Brain microvascular endothelial cell (primary cell): ENCODE measurements at regions not wholly inside any gene's neighbourhood (a gene's known extent, or its start where the extent isn't known, plus 50 kb on each side); places are given as distances from the start of the nearest gene placed in this dataset.

Experiments used
- DNase-seq: peaks from one replicate; pipeline ENCODE4 v3.0.0-alpha.2; 2020
- H3K27ac ChIP-seq: fragments of 250-450 bp; sonication (Bioruptor Pico); 2 replicates; pipeline ENCODE4 v1.5.1; 2020; ENCODE audit warnings: mild to moderate bottlenecking, moderate library complexity
- H3K27me3 ChIP-seq: fragments of 250-450 bp; sonication (Bioruptor Pico); replicated peaks from 2 replicates; pipeline ENCODE4 v1.5.1; 2020; ENCODE audit warnings: mild to moderate bottlenecking
- H3K36me3 ChIP-seq: fragments of 250-450 bp; sonication (Bioruptor Pico); replicated peaks from 2 replicates; pipeline ENCODE4 v1.5.1; 2020; ENCODE audit warnings: mild to moderate bottlenecking
- H3K4me3 ChIP-seq: 2 replicates; pipeline ENCODE4 v1.5.1; 2011; ENCODE audit warnings: low read depth, mild to moderate bottlenecking, control low read depth, low read length, moderate library complexity
- CTCF ChIP-seq: IDR thresholded peaks from 2 replicates; pipeline ENCODE4 v1.5.1; 2011; ENCODE audit warnings: low read depth, mild to moderate bottlenecking, moderate library complexity, low read length, control low read depth, inconsistent platforms; ENCODE audit errors: missing control alignments
- in situ Hi-C: cut with HindIII; loops from 2 replicates; pipeline ENCODE4 v1.10.0; 2017; ENCODE audit warnings: low sequenced_read_pairs, low pct_ligation_motif_present

DNA sequence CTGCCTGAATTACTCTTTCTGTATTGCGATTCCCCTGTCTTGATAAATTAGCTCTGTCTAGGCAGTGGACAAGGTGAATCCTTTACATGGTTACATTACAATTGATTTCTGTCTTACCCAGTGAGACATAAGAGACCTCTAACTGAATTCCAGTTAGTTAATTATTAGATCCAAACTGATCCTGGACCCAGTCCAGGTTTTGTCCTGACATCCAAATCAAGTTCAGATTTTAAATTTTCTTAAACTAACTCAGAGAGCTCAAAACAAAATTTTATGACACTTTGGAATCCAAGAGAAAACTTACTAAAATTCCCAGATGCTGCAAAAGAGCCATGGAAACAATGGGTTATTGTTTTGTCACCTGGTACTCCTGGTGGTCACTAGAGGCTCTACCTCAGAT is 2166.6 kb downstream of the TP53TG3F start:
- TF ChIP-seq CTCF = no peak
- DNase-seq = no peak
- Histone ChIP-seq H3K27me3 (no peaks in the 10 kb centered on the region), H3K4me3 (no peak overlapping the region), H3K36me3 (no peaks in the 10 kb centered on the region), H3K27ac (no peak overlapping the region)
- in situ Hi-C loops = no loop called here

GRCh38 chr16:35628976-35629375 is 2169.6 kb downstream of the TP53TG3F start:
- TF ChIP-seq CTCF = no peak
- no peak overlapping the region for H3K4me3 ChIP-seq
- no peak overlapping the region for H3K27ac ChIP-seq
- no peak for DNase-seq
- in situ Hi-C loops = no loop called here
- no peaks in the 10 kb centered on the region for H3K27me3 ChIP-seq
- no peaks in the 10 kb centered on the region for H3K36me3 ChIP-seq

- in situ Hi-C loops = no loop called here
These were observed 2172.0 kb downstream of the TP53TG3F start for GRCh38 chr16:35631261-35631945.

DNA sequence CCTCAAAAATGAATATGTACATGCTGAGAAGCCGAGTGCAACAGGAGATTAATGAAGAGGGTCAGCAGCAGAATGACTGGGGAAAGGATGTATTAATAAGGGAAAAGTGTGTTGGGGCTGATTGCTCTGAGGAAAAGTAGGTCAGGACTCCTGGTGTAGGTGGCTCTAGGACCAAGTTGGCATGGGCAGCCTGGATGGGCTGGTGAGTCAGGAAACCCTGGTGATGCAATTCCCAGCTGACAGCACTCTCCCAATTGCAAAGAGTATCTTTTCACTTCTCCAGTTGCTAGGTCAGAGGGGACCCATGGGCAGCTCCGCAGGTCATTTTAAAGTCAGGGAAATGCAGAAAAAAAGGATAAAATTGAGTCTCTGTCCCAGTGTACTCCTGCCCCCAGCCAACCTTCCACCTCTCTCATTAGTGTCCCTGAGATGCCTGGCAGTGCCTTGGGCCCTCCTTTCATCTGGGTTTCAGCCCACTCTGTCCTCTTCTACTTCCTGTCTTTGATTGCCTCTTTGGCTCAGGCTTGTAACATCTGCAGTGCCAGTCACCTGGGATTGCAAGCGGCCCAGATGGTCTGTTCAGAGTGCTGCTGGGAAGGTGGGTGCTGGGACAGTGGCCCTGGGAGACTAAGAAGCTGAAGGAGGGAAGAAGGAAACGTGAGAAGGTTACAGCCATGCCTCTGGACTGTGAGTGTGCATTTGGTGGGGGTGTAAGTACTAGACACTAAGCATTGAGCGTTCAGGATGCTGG is 2177.2 kb downstream of the TP53TG3F start:
- in situ Hi-C loops = no loop called here
- TF ChIP-seq CTCF = no peak
- no peak overlapping the region for H3K4me3 ChIP-seq
- no peak for DNase-seq
- no peak overlapping the region for H3K27ac ChIP-seq
- H3K27me3 ChIP-seq = no peaks in the 10 kb centered on the region
- no peaks in the 10 kb centered on the region for H3K36me3 ChIP-seq

More at GRCh38 chr16:35631261-35631945, 2172.0 kb downstream of the TP53TG3F start:
- no peak for TF ChIP-seq CTCF
- no peak for DNase-seq
- Histone ChIP-seq H3K4me3 (no peak overlapping the region), H3K27ac (no peak overlapping the region), H3K36me3 (no peaks in the 10 kb centered on the region), H3K27me3 (no peaks in the 10 kb centered on the region)

DNA sequence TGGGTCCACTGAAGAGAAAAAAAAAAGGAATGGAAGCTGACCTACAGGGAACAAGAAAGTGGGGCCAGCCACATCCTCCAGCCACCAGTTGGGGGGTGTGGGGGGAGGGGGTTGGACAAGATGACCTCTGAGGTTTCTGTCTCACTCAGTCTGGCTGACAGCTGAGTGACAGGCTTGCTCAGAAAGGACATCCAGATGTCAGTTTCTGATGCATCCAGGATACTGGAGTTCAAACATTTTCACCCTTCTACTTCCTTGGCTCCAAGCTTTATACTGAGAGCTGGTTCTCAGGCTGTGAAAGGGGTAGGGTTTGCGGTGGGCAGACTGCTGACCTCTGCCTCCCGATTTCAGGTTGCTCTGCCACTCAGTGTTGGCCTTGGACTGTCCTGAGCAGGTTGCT is 2178.3 kb downstream of the TP53TG3F start:
- TF ChIP-seq CTCF = no peak
- H3K36me3 ChIP-seq = no peaks in the 10 kb centered on the region
- in situ Hi-C loops = no loop called here

More for the DNA sequence above, 2178.3 kb downstream of the TP53TG3F start:
- no peaks in the 10 kb centered on the region for H3K27me3 ChIP-seq
- H3K4me3 ChIP-seq = no peak overlapping the region
- DNase-seq = no peak
- no peak overlapping the region for H3K27ac ChIP-seq
